DND-41 (cell line): ENCODE measurements at regions not wholly inside any gene's neighbourhood (a gene's known extent, or its start where the extent isn't known, plus 50 kb on each side); places are given as distances from the start of the nearest gene placed in this dataset.

ENCODE experiments used
- ATAC-seq: fragments of 200-7000 bp; cut with Tn5 transposase; 3 replicates; pipeline ENCODE4 v1.9.1; 2021; ENCODE audit warnings: low read depth; ENCODE audit not compliant: insufficient read depth
- DNase-seq: peaks from one replicate; pipeline ENCODE4 v3.0.0-alpha.2; 2020
- H2AFZ ChIP-seq: 2 replicates; pipeline ENCODE4 v1.6.0; 2012; ENCODE audit warnings: low read depth, low read length
- H3K27ac ChIP-seq: 2 replicates; pipeline ENCODE4 v1.5.1; 2012; ENCODE audit warnings: low read length, inconsistent platforms
- H3K27me3 ChIP-seq: fragments of 200-600 bp; sonication (generic); 2 replicates; pipeline ENCODE4 v1.6.0; 2012; ENCODE audit warnings: low read length, mild to moderate bottlenecking, inconsistent platforms; ENCODE audit not compliant: insufficient read depth, poor library complexity
- H3K36me3 ChIP-seq: 2 replicates; pipeline ENCODE4 v1.5.1; 2012; ENCODE audit warnings: low read length, inconsistent platforms; ENCODE audit not compliant: insufficient read depth
- H3K4me1 ChIP-seq: 2 replicates; pipeline ENCODE4 v1.5.1; 2012; ENCODE audit warnings: mild to moderate bottlenecking, low read length; ENCODE audit not compliant: insufficient read depth
- H3K4me2 ChIP-seq: 2 replicates; pipeline ENCODE4 v1.6.0; 2012; ENCODE audit warnings: mild to moderate bottlenecking, moderate library complexity, low read length, inconsistent platforms; ENCODE audit not compliant: insufficient read depth
- H3K4me3 ChIP-seq, 2 experiments: fragments of 200-600 bp in 1 of 2; shearing (Covaris generic) in 1 of 2; 2 replicates each; pipeline ENCODE4 v1.5.1; 2012 to 2016; ENCODE audit warnings: inconsistent platforms in 2 of 2, low read length in 2 of 2, mild to moderate bottlenecking in 2 of 2, low read depth in 1 of 2, moderate library complexity in 1 of 2
- H3K79me2 ChIP-seq: 2 replicates; pipeline ENCODE4 v1.6.0; 2012; ENCODE audit warnings: low read length, inconsistent platforms; ENCODE audit not compliant: insufficient read depth
- H3K9ac ChIP-seq: 2 replicates; pipeline ENCODE4 v1.6.0; 2012; ENCODE audit warnings: low read depth, mild to moderate bottlenecking, inconsistent platforms, low read length, moderate library complexity
- H3K9me3 ChIP-seq: 2 replicates; pipeline ENCODE4 v1.5.1; 2012; ENCODE audit warnings: low read length, moderate library complexity, mild to moderate bottlenecking, inconsistent platforms; ENCODE audit not compliant: insufficient read depth, severe bottlenecking
- H4K20me1 ChIP-seq: 2 replicates; pipeline ENCODE4 v1.6.0; 2012; ENCODE audit warnings: low read length; ENCODE audit not compliant: insufficient read depth
- CTCF ChIP-seq: IDR thresholded peaks from 2 replicates; pipeline ENCODE4 v1.5.1; 2012; ENCODE audit warnings: borderline replicate concordance, low read length, moderate library complexity, mild to moderate bottlenecking; ENCODE audit not compliant: poor library complexity, severe bottlenecking; ENCODE audit errors: extremely low read depth
- EZH2 ChIP-seq: IDR thresholded peaks from 3 replicates; pipeline ENCODE4 v1.6.1; 2012; ENCODE audit warnings: borderline replicate concordance, low read depth, mild to moderate bottlenecking, moderate library complexity, low read length, inconsistent platforms; ENCODE audit not compliant: severe bottlenecking

- Histone ChIP-seq H3K4me2 (no peak overlapping the region), H4K20me1 (no peaks in the 10 kb centered on the region), H3K27ac (no peak overlapping the region), H2AFZ (no peak overlapping the region), H3K79me2 (no peaks in the 10 kb centered on the region), H3K4me1 (no peaks in the 10 kb centered on the region), H3K4me3 (no peak overlapping the region), H3K36me3 (no peaks in the 10 kb centered on the region), H3K9ac (no peak overlapping the region), H3K27me3 (peaks cover 5% of the 10 kb centered on the region), H3K9me3 (no peaks in the 10 kb centered on the region)
- ATAC-seq (no peak), DNase-seq (no peak)
- TF ChIP-seq EZH2 = no peak
- no peak for TF ChIP-seq CTCF
Observed at GRCh38 chr3:115236496-115236895, 89.4 kb upstream of the ZBTB20 start.

- no peak for TF ChIP-seq CTCF
- TF ChIP-seq EZH2 = no peak
- Histone ChIP-seq H3K4me2 (no peak overlapping the region), H3K9ac (no peak overlapping the region), H2AFZ (no peak overlapping the region), H3K4me3 (no peak overlapping the region), H3K27ac (no peak overlapping the region), H3K4me1 (no peaks in the 10 kb centered on the region), H4K20me1 (no peaks in the 10 kb centered on the region), H3K79me2 (no peaks in the 10 kb centered on the region), H3K27me3 (peaks cover under 1% of the 10 kb centered on the region), H3K36me3 (no peaks in the 10 kb centered on the region), H3K9me3 (no peaks in the 10 kb centered on the region)
- DNase-seq (no peak), ATAC-seq (no peak)
Observed at GRCh38 chr3:115239717-115240116, 92.6 kb upstream of the ZBTB20 start.

GRCh38 chr3:115244350-115244749, 97.3 kb upstream of the ZBTB20 start:
- no peak overlapping the region for H3K9ac ChIP-seq
- DNase-seq (no peak), ATAC-seq (no peak)
- H2AFZ ChIP-seq = no peak overlapping the region
- H3K4me1 ChIP-seq = no peaks in the 10 kb centered on the region
- H3K4me3 ChIP-seq = no peak overlapping the region
- no peaks in the 10 kb centered on the region for H3K36me3 ChIP-seq
- TF ChIP-seq EZH2 = no peak
- no peak for TF ChIP-seq CTCF
- H3K4me2 ChIP-seq = no peak overlapping the region
- no peaks in the 10 kb centered on the region for H3K79me2 ChIP-seq
- H3K27me3 ChIP-seq = no peaks in the 10 kb centered on the region
- no peak overlapping the region for H3K27ac ChIP-seq
- no peaks in the 10 kb centered on the region for H3K9me3 ChIP-seq
- no peaks in the 10 kb centered on the region for H4K20me1 ChIP-seq

GRCh38 chr3:115245438-115245837, 98.3 kb upstream of the ZBTB20 start:
- Histone ChIP-seq H3K27ac (no peak overlapping the region), H3K27me3 (no peaks in the 10 kb centered on the region), H3K79me2 (no peaks in the 10 kb centered on the region), H3K4me3 (no peak overlapping the region), H3K4me1 (no peaks in the 10 kb centered on the region), H3K36me3 (no peaks in the 10 kb centered on the region), H3K9me3 (no peaks in the 10 kb centered on the region), H3K9ac (no peak overlapping the region), H3K4me2 (no peak overlapping the region), H2AFZ (no peak overlapping the region), H4K20me1 (no peaks in the 10 kb centered on the region)
- no peak for TF ChIP-seq EZH2
- TF ChIP-seq CTCF = no peak
- no peak for DNase-seq
- ATAC-seq = no peak
